ENCODE measurements at regions not wholly inside any gene's neighbourhood (a gene's known extent, or its start where the extent isn't known, plus 50 kb on each side); places are given as distances from the start of the nearest gene placed in this dataset.
"Not testable (repeated sequence)": the region's sequence is repeated elsewhere in the genome, so short reads cannot be mapped to it uniquely, and the experiment has no call there.

GRCh38 chr14:84323978-84324377, 1206.0 kb upstream of the FLRT2 start:
- Histone ChIP-seq H3K9me2 (ENCODE audit: insufficient read depth) (no peaks in the 10 kb centered on the region), H3K79me2 (ENCODE audit: insufficient read depth) (no peaks in the 10 kb centered on the region), H3K4me2 (ENCODE audit: unreplicated experiment) (no peak overlapping the region), H3K27ac (no peak overlapping the region), H3K9me3 (ENCODE audit: low read depth) (no peaks in the 10 kb centered on the region), H3K4me1 (ENCODE audit: insufficient read depth) (no peaks in the 10 kb centered on the region), H4K20me1 (ENCODE audit: insufficient read depth) (no peaks in the 10 kb centered on the region), H3K4me3 (no peak overlapping the region), H3K27me3 (replicated peaks; ENCODE audit: insufficient read depth) (no peaks in the 10 kb centered on the region), H3K36me3 (ENCODE audit: low read depth) (no peaks in the 10 kb centered on the region), H3K9ac (no peak overlapping the region), H2AFZ (no peak overlapping the region), H3F3A (ENCODE audit: insufficient read depth) (no peaks in the 10 kb centered on the region)
- 12 to 13% methylated on average over 4 of the region's 4 CpGs for WGBS, 2 experiments (ENCODE audit: low coverage in 1 of 2, low lambda C conversion rate in 2 of 2, missing lambda C conversion rate in 2 of 2)
- TF ChIP-seq EZH2phosphoT487 (IDR thresholded peaks at IDR 0.05; ENCODE audit: insufficient read depth, low read depth) (no peak), EZH2 (IDR thresholded peaks at IDR 0.05; ENCODE audit: insufficient read depth, poor library complexity, severe bottlenecking) (no peak)
- in situ Hi-C loops (cut with MboI) = no loop called here
- DNase-seq = no peak

- Histone ChIP-seq H3K9me2 (ENCODE audit: insufficient read depth) (no peaks in the 10 kb centered on the region), H3K27ac (no peak overlapping the region), H2AFZ (no peak overlapping the region), H3K4me2 (ENCODE audit: unreplicated experiment) (no peak overlapping the region), H3K36me3 (ENCODE audit: low read depth) (no peaks in the 10 kb centered on the region), H3K9me3 (ENCODE audit: low read depth) (no peaks in the 10 kb centered on the region), H3K79me2 (ENCODE audit: insufficient read depth) (no peaks in the 10 kb centered on the region), H3K4me1 (ENCODE audit: insufficient read depth) (no peaks in the 10 kb centered on the region), H3K4me3 (no peak overlapping the region), H3F3A (ENCODE audit: insufficient read depth) (no peaks in the 10 kb centered on the region), H3K27me3 (replicated peaks; ENCODE audit: insufficient read depth) (no peaks in the 10 kb centered on the region), H4K20me1 (ENCODE audit: insufficient read depth) (no peaks in the 10 kb centered on the region), H3K9ac (no peak overlapping the region)
- TF ChIP-seq EZH2 (IDR thresholded peaks at IDR 0.05; ENCODE audit: insufficient read depth, poor library complexity, severe bottlenecking) = no peak
- no peak for TF ChIP-seq EZH2phosphoT487 (IDR thresholded peaks at IDR 0.05; ENCODE audit: insufficient read depth, low read depth)
- in situ Hi-C loops (cut with MboI) = no loop called here
- DNase-seq = no peak
Measured at GRCh38 chr14:84336433-84336832, 1193.5 kb upstream of the FLRT2 start.

- H3K9me2 ChIP-seq (ENCODE audit: insufficient read depth) = no peaks in the 10 kb centered on the region
- H2AFZ ChIP-seq = no peak overlapping the region
- no peaks in the 10 kb centered on the region for H3K79me2 ChIP-seq (ENCODE audit: insufficient read depth)
- in situ Hi-C loops (cut with MboI) = no loop called here
- no peaks in the 10 kb centered on the region for H3K4me1 ChIP-seq (ENCODE audit: insufficient read depth)
- H3K4me2 ChIP-seq (ENCODE audit: unreplicated experiment) = no peak overlapping the region
- H4K20me1 ChIP-seq (ENCODE audit: insufficient read depth) = no peaks in the 10 kb centered on the region
- H3K36me3 ChIP-seq (ENCODE audit: low read depth) = no peaks in the 10 kb centered on the region
- H3F3A ChIP-seq (ENCODE audit: insufficient read depth) = no peaks in the 10 kb centered on the region
- H3K9ac ChIP-seq = no peak overlapping the region
- no peak overlapping the region for H3K27ac ChIP-seq
- H3K27me3 ChIP-seq (replicated peaks; ENCODE audit: insufficient read depth) = no peaks in the 10 kb centered on the region
- WGBS, 2 experiments (ENCODE audit: low coverage in 1 of 2, low lambda C conversion rate in 2 of 2, missing lambda C conversion rate in 2 of 2) = 0 to 2% methylated on average over 1 of the region's 1 CpG
- no peak for DNase-seq
- peaks cover 3% of the 10 kb centered on the region for H3K9me3 ChIP-seq (ENCODE audit: low read depth)
- TF ChIP-seq EZH2phosphoT487 (IDR thresholded peaks at IDR 0.05; ENCODE audit: insufficient read depth, low read depth) = no peak
- no peak for TF ChIP-seq EZH2 (IDR thresholded peaks at IDR 0.05; ENCODE audit: insufficient read depth, poor library complexity, severe bottlenecking)
- H3K4me3 ChIP-seq = no peak overlapping the region
Measured at GRCh38 chr14:84340938-84341337, 1189.0 kb upstream of the FLRT2 start.

GRCh38 chr14:84341867-84342266, 1188.1 kb upstream of the FLRT2 start:
- WGBS, 2 experiments (ENCODE audit: low coverage in 1 of 2, low lambda C conversion rate in 2 of 2, missing lambda C conversion rate in 2 of 2) = 59 to 60% methylated on average over 3 of the region's 3 CpGs
- H3K27me3 ChIP-seq (replicated peaks; ENCODE audit: insufficient read depth); H3K9me3 ChIP-seq (ENCODE audit: low read depth); H2AFZ ChIP-seq; H4K20me1 ChIP-seq (ENCODE audit: insufficient read depth); H3K9ac ChIP-seq; H3K4me2 ChIP-seq (ENCODE audit: unreplicated experiment); H3K4me1 ChIP-seq (ENCODE audit: insufficient read depth); H3K4me3 ChIP-seq; H3F3A ChIP-seq (ENCODE audit: insufficient read depth); DNase-seq; H3K79me2 ChIP-seq (ENCODE audit: insufficient read depth); in situ Hi-C loops (cut with MboI); H3K9me2 ChIP-seq (ENCODE audit: insufficient read depth); H3K36me3 ChIP-seq (ENCODE audit: low read depth); H3K27ac ChIP-seq: not testable (repeated sequence)

GRCh38 chr14:84343656-84344055, 1186.3 kb upstream of the FLRT2 start:
- Histone ChIP-seq H3K9me2 (ENCODE audit: insufficient read depth) (no peaks in the 10 kb centered on the region), H3K36me3 (ENCODE audit: low read depth) (no peaks in the 10 kb centered on the region), H3K9ac (no peak overlapping the region), H3K27ac (no peak overlapping the region), H3K9me3 (ENCODE audit: low read depth) (peaks cover 3% of the 10 kb centered on the region), H2AFZ (no peak overlapping the region), H3K4me2 (ENCODE audit: unreplicated experiment) (no peak overlapping the region), H3K4me3 (no peak overlapping the region), H4K20me1 (ENCODE audit: insufficient read depth) (no peaks in the 10 kb centered on the region), H3K4me1 (ENCODE audit: insufficient read depth) (no peaks in the 10 kb centered on the region), H3F3A (ENCODE audit: insufficient read depth) (no peaks in the 10 kb centered on the region), H3K79me2 (ENCODE audit: insufficient read depth) (no peaks in the 10 kb centered on the region), H3K27me3 (replicated peaks; ENCODE audit: insufficient read depth) (no peaks in the 10 kb centered on the region)
- in situ Hi-C loops (cut with MboI) = no loop called here
- no peak for TF ChIP-seq EZH2phosphoT487 (IDR thresholded peaks at IDR 0.05; ENCODE audit: insufficient read depth, low read depth)
- TF ChIP-seq EZH2 (IDR thresholded peaks at IDR 0.05; ENCODE audit: insufficient read depth, poor library complexity, severe bottlenecking) = no peak
- WGBS, 2 experiments (ENCODE audit: low coverage in 1 of 2, low lambda C conversion rate in 2 of 2, missing lambda C conversion rate in 2 of 2) = 2 to 3% methylated on average over 3 of the region's 3 CpGs
- no peak for DNase-seq
